ENCODE measurements at regions not wholly inside any gene's neighbourhood (a gene's known extent, or its start where the extent isn't known, plus 50 kb on each side); places are given as distances from the start of the nearest gene placed in this dataset.

DNA sequence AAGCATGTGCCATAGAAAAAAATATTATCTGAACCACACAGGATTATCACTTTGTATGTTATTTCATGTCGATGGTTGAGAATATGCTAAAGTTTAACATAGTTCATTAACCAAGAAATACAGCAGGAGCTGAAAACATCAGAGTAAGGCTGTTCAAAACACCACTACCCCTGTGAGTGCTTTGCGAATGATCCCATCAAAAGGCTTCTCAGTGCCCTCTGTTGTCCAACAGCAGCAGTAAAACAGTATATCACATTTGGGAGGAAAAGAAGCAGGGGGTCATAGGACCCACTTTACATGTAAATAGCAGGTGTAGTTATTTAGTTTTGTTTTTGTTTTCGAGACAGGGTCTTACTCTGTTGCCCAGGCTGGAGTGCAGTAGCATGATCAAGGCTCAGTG is 289.4 kb upstream of the FMN2 start:
- H3K4me3 ChIP-seq (ENCODE audit: low read depth, low read length), result no peak overlapping the region
- DNase-seq (ENCODE audit: low read depth), result no peak
- no peak for TF ChIP-seq POLR2A (IDR thresholded peaks at IDR 0.05; ENCODE audit: extremely low read depth, insufficient read length)
- TF ChIP-seq, protein P1, sequence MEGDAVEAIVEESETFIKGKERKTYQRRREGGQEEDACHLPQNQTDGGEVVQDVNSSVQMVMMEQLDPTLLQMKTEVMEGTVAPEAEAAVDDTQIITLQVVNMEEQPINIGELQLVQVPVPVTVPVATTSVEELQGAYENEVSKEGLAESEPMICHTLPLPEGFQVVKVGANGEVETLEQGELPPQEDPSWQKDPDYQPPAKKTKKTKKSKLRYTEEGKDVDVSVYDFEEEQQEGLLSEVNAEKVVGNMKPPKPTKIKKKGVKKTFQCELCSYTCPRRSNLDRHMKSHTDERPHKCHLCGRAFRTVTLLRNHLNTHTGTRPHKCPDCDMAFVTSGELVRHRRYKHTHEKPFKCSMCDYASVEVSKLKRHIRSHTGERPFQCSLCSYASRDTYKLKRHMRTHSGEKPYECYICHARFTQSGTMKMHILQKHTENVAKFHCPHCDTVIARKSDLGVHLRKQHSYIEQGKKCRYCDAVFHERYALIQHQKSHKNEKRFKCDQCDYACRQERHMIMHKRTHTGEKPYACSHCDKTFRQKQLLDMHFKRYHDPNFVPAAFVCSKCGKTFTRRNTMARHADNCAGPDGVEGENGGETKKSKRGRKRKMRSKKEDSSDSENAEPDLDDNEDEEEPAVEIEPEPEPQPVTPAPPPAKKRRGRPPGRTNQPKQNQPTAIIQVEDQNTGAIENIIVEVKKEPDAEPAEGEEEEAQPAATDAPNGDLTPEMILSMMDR (IDR thresholded peaks at IDR 0.05; ENCODE audit: low read depth, low read length), result no peak
- TF ChIP-seq, protein P2, sequence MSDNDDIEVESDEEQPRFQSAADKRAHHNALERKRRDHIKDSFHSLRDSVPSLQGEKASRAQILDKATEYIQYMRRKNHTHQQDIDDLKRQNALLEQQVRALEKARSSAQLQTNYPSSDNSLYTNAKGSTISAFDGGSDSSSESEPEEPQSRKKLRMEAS (IDR thresholded peaks at IDR 0.05; ENCODE audit: low read depth, low read length), result no peak
- TF ChIP-seq MYC (IDR thresholded peaks at IDR 0.05; ENCODE audit: low read depth, low read length), result no peak

DNA sequence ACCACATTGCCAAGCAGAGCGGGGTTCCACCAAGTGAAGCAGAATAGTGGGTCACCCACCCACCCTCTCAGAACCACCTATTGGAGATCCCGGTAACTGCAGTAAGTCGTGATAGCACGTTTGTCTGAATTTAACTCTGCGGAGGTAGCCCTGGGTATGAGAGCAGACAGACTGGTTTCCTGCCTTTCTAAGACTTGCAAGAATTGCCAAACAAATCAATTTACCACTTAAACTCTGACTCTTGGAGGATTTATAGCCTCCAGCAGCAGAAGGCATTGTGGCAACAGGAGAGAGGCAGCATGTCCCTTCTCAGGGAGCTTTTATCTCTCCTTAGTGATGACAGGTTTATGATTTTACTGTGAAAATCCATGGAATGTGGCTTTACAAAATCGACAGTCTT is 287.9 kb upstream of the FMN2 start:
- TF ChIP-seq, protein P1 (IDR thresholded peaks at IDR 0.05; ENCODE audit: low read depth, low read length), result no peak
- TF ChIP-seq MYC (IDR thresholded peaks at IDR 0.05; ENCODE audit: low read depth, low read length), result no peak
- TF ChIP-seq, protein P2 (IDR thresholded peaks at IDR 0.05; ENCODE audit: low read depth, low read length), result no peak
- TF ChIP-seq POLR2A (IDR thresholded peaks at IDR 0.05; ENCODE audit: extremely low read depth, insufficient read length), result no peak
- DNase-seq (ENCODE audit: low read depth), result no peak
- no peak overlapping the region for H3K4me3 ChIP-seq (ENCODE audit: low read depth, low read length)

DNA sequence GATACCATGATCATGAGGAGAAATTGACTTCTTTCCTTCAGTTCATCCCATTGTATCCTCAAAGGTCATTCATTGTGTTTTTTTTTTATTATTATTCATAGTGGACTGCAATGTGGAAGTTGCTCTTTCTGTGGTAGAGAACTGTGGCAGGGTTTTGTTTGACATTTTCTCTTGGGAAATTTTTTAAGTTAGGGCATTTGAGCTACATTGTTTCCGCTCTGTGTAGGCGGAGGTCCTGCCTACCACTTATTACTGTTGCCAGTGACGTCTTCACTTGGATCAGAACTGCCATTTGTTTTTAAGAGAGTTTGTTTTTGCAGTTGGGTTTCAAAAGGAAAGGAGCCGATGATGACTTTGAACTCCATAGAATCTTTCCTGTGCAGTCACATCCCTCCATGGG is 287.4 kb upstream of the FMN2 start:
- no peak for DNase-seq (ENCODE audit: low read depth)
- TF ChIP-seq, protein P2 (IDR thresholded peaks at IDR 0.05; ENCODE audit: low read depth, low read length), result no peak
- no peak for TF ChIP-seq MYC (IDR thresholded peaks at IDR 0.05; ENCODE audit: low read depth, low read length)
- no peak for TF ChIP-seq POLR2A (IDR thresholded peaks at IDR 0.05; ENCODE audit: extremely low read depth, insufficient read length)
- TF ChIP-seq, protein P1 (IDR thresholded peaks at IDR 0.05; ENCODE audit: low read depth, low read length), result no peak
- no peak overlapping the region for H3K4me3 ChIP-seq (ENCODE audit: low read depth, low read length)

DNA sequence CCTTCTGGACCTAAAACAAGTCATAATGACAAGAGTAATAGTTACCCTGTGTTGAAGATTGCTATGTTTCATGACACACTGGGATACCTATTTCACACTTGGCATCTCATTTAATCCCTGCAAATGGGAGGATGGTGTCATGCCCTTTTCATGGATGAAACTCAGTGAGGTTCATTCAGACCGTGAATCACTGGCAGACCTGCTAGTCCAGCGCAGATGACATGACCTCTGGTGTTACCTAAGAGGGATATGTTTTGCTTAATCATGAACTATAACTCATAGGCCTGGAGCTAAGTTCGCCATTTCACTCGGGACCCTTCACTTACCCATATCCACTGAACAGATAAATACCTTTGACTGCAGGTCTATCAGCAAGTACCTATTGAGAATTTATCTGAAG is 286.6 kb upstream of the FMN2 start:
- H3K4me3 ChIP-seq (ENCODE audit: low read depth, low read length), result no peak overlapping the region
- no peak for DNase-seq (ENCODE audit: low read depth)
- TF ChIP-seq, protein P2 (IDR thresholded peaks at IDR 0.05; ENCODE audit: low read depth, low read length), result no peak
- no peak for TF ChIP-seq POLR2A (IDR thresholded peaks at IDR 0.05; ENCODE audit: extremely low read depth, insufficient read length)
- TF ChIP-seq, protein P1 (IDR thresholded peaks at IDR 0.05; ENCODE audit: low read depth, low read length), result no peak
- no peak for TF ChIP-seq MYC (IDR thresholded peaks at IDR 0.05; ENCODE audit: low read depth, low read length)

DNA sequence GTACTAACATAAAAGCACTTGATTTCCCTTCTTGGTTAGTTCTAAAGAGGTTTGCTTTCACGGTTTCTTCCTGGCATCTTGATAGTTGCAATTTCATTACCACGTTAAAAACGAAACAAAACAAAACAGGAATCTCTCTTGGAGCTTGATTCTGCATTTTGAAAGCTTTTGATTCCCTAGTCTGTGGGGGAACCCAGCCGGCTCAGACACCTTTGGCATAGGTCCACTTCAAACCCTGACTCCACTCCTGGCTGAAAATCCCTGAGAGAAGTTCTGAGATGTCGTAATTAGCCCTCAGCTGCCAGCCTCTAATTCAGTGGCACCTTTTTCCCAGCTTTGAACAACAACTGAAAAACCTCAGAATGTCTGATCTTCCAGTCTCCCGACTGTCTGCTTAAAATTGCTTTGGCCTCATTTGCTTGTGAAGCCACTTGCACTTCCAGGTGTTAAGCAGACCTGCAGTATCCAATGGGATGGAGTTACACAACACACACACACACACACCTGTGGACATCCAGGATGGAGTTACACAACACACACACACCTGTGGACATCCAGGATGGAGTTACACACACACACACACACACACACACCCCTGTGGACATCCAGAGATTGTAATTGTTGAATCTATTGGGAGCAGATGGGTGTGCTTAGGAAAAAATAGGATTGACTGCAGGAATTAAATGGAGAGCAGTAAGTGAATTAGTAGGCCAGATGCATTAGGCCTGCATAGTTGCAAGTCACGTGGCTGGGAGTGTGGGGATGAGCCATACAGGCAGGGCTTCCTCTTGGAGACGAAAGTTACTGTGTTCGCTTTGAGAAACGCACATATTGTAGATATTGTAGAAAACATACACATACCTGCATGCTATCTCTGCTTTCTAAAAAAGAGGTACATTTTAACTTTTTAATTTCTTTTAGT is 285.6 kb upstream of the FMN2 start:
- no peak overlapping the region for H3K4me3 ChIP-seq (ENCODE audit: low read depth, low read length)
- DNase-seq (ENCODE audit: low read depth), result no peak
- TF ChIP-seq, protein P2 (IDR thresholded peaks at IDR 0.05; ENCODE audit: low read depth, low read length), result no peak

DNA sequence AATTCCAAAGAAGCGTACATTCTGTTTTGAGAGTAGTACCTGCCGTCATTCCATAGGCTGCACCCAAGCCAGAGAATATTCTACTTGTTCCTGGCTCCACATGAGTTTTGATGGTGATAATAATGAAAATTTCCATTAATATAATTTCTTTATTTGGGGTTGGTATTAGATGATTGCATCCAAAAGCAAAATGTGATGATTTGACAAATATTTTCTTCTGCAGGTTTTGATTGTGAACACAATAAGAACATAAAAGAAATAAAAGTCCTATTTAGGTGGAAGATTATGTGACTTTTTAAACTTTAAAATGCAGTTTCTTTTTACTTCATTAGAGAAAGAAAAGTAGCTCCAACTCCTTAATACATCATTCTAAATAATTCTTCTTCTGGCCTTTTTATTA is 284.8 kb upstream of the FMN2 start:
- DNase-seq (ENCODE audit: low read depth), result no peak
- TF ChIP-seq, protein P1 (IDR thresholded peaks at IDR 0.05; ENCODE audit: low read depth, low read length), result no peak
- TF ChIP-seq, protein P2 (IDR thresholded peaks at IDR 0.05; ENCODE audit: low read depth, low read length), result no peak
- TF ChIP-seq POLR2A (IDR thresholded peaks at IDR 0.05; ENCODE audit: extremely low read depth, insufficient read length) (no peak), MYC (IDR thresholded peaks at IDR 0.05; ENCODE audit: low read depth, low read length) (no peak)
- no peak overlapping the region for H3K4me3 ChIP-seq (ENCODE audit: low read depth, low read length)
